ENCODE measurements at regions not wholly inside any gene's neighbourhood (a gene's known extent, or its start where the extent isn't known, plus 50 kb on each side); places are given as distances from the start of the nearest gene placed in this dataset.

GRCh38 chr4:53951414-53951813, 113.0 kb downstream of the CHIC2 start:
- CTCF ChIA-PET (ENCODE audit: low intra/inter-chr PET ratio, low total read pairs) = no interaction called here
- Histone ChIP-seq H4K20me1 (ENCODE audit: insufficient read depth, low read length) (no peaks in the 10 kb centered on the region), H3K79me2 (ENCODE audit: insufficient read depth, low read length) (no peaks in the 10 kb centered on the region), H3K4me2 (ENCODE audit: low read depth, low read length) (no peak overlapping the region), H3K27ac (ENCODE audit: extremely low read length, insufficient read depth, low read length) (no peak overlapping the region), H3K9me3 (ENCODE audit: low read length) (no peaks in the 10 kb centered on the region), H3K36me3 (replicated peaks in 1 of 2; ENCODE audit: control insufficient read depth in 1 of 2, insufficient read depth in 2 of 2, low read length in 2 of 2) (no peaks in the 10 kb centered on the region), H3K4me3 (replicated peaks in 1 of 3; ENCODE audit: insufficient read depth in 1 of 3, low read depth in 2 of 3, low read length in 3 of 3) (no peak overlapping the region), H3K4me1 (ENCODE audit: insufficient read depth, low read length) (no peaks in the 10 kb centered on the region), H2AFZ (ENCODE audit: low read length) (no peak overlapping the region), H3K9ac (ENCODE audit: insufficient read depth, low read depth, low read length) (no peak overlapping the region), H3K27me3 (ENCODE audit: control insufficient read depth in 1 of 2, insufficient read depth in 2 of 2, low read length in 2 of 2) (peaks cover 0 to 3% of the 10 kb centered on the region in 2 experiments; a peak in 1 of 5 replicates)
- no TSS peak for BruUV-seq (replicated peaks)
- in situ Hi-C loops (cut with HindIII; ENCODE audit: extremely low pct_ligation_motif_present, low pct_unique_long_range_greater_than_20kb) (no loop called here), intact Hi-C loops (cut with micrococcal nuclease; ENCODE audit: unreplicated experiment) (no loop called here)
- no peak for DNase-seq (ENCODE audit: low spot score)
- WGBS (ENCODE audit: low lambda C conversion rate) = 0% methylated on average over 4 of the region's 4 CpGs
- POLR2A ChIA-PET = no interaction called here
- no peak for FAIRE-seq
- no peak for ATAC-seq
- TF ChIP-seq, protein P1, sequence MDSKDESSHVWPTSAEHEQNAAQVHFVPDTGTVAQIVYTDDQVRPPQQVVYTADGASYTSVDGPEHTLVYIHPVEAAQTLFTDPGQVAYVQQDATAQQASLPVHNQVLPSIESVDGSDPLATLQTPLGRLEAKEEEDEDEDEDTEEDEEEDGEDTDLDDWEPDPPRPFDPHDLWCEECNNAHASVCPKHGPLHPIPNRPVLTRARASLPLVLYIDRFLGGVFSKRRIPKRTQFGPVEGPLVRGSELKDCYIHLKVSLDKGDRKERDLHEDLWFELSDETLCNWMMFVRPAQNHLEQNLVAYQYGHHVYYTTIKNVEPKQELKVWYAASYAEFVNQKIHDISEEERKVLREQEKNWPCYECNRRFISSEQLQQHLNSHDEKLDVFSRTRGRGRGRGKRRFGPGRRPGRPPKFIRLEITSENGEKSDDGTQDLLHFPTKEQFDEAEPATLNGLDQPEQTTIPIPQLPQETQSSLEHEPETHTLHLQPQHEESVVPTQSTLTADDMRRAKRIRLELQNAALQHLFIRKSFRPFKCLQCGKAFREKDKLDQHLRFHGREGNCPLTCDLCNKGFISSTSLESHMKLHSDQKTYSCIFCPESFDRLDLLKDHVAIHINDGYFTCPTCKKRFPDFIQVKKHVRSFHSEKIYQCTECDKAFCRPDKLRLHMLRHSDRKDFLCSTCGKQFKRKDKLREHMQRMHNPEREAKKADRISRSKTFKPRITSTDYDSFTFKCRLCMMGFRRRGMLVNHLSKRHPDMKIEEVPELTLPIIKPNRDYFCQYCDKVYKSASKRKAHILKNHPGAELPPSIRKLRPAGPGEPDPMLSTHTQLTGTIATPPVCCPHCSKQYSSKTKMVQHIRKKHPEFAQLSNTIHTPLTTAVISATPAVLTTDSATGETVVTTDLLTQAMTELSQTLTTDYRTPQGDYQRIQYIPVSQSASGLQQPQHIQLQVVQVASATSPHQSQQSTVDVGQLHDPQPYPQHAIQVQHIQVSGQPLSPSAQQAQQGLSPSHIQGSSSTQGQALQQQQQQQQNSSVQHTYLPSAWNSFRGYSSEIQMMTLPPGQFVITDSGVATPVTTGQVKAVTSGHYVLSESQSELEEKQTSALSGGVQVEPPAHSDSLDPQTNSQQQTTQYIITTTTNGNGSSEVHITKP (CRISPR knock-in tag; IDR thresholded peaks at IDR 0.05; ENCODE audit: low read depth) = no peak
- TF ChIP-seq GATAD1 (CRISPR knock-in tag; IDR thresholded peaks at IDR 0.05) (no peak), ZNF670 (CRISPR knock-in tag; IDR thresholded peaks at IDR 0.05; ENCODE audit: borderline replicate concordance) (no peak), ZBTB40 (IDR thresholded peaks at IDR 0.05) (no peak), ZBTB40 (CRISPR knock-in tag; IDR thresholded peaks at IDR 0.05) (no peak)
- TF ChIP-seq, protein P2, sequence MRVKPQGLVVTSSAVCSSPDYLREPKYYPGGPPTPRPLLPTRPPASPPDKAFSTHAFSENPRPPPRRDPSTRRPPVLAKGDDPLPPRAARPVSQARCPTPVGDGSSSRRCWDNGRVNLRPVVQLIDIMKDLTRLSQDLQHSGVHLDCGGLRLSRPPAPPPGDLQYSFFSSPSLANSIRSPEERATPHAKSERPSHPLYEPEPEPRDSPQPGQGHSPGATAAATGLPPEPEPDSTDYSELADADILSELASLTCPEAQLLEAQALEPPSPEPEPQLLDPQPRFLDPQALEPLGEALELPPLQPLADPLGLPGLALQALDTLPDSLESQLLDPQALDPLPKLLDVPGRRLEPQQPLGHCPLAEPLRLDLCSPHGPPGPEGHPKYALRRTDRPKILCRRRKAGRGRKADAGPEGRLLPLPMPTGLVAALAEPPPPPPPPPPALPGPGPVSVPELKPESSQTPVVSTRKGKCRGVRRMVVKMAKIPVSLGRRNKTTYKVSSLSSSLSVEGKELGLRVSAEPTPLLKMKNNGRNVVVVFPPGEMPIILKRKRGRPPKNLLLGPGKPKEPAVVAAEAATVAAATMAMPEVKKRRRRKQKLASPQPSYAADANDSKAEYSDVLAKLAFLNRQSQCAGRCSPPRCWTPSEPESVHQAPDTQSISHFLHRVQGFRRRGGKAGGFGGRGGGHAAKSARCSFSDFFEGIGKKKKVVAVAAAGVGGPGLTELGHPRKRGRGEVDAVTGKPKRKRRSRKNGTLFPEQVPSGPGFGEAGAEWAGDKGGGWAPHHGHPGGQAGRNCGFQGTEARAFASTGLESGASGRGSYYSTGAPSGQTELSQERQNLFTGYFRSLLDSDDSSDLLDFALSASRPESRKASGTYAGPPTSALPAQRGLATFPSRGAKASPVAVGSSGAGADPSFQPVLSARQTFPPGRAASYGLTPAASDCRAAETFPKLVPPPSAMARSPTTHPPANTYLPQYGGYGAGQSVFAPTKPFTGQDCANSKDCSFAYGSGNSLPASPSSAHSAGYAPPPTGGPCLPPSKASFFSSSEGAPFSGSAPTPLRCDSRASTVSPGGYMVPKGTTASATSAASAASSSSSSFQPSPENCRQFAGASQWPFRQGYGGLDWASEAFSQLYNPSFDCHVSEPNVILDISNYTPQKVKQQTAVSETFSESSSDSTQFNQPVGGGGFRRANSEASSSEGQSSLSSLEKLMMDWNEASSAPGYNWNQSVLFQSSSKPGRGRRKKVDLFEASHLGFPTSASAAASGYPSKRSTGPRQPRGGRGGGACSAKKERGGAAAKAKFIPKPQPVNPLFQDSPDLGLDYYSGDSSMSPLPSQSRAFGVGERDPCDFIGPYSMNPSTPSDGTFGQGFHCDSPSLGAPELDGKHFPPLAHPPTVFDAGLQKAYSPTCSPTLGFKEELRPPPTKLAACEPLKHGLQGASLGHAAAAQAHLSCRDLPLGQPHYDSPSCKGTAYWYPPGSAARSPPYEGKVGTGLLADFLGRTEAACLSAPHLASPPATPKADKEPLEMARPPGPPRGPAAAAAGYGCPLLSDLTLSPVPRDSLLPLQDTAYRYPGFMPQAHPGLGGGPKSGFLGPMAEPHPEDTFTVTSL (CRISPR knock-in tag; IDR thresholded peaks at IDR 0.05; ENCODE audit: borderline replicate concordance) = no peak
